IMR-90 (cell line): ENCODE measurements at regions not wholly inside any gene's neighbourhood (a gene's known extent, or its start where the extent isn't known, plus 50 kb on each side); places are given as distances from the start of the nearest gene placed in this dataset.

ENCODE experiments used
- BHLHE40 ChIP-seq: fragments of 150-350 bp; IDR thresholded peaks from 2 replicates; pipeline ENCODE4 v1.6.1; 2016; ENCODE audit warnings: mild to moderate bottlenecking, low read depth, low read length
- CEBPB ChIP-seq: IDR thresholded peaks from 2 replicates; pipeline ENCODE4 v1.6.1; 2012; ENCODE audit warnings: low read depth, low read length, improper control_type of control experiment
- CTCF ChIP-seq: conservative IDR thresholded peaks from 2 replicates; pipeline ENCODE4 v1.5.1; 2012; ENCODE audit warnings: mild to moderate bottlenecking, low read depth, low read length, improper control_type of control experiment
- ELK1 ChIP-seq: fragments of 150-350 bp; IDR thresholded peaks from 2 replicates; pipeline ENCODE4 v1.6.1; 2016; ENCODE audit warnings: low read depth, mild to moderate bottlenecking, low read length, moderate library complexity, borderline replicate concordance
- MAFK ChIP-seq: IDR thresholded peaks from 2 replicates; pipeline ENCODE4 v1.6.1; 2012; ENCODE audit warnings: low read depth, low read length, improper control_type of control experiment
- MXI1 ChIP-seq: IDR thresholded peaks from 2 replicates; pipeline ENCODE4 v1.6.1; 2012; ENCODE audit warnings: low read depth, mild to moderate bottlenecking, low read length, moderate library complexity, borderline replicate concordance
- POLR2A ChIP-seq: IDR thresholded peaks from 2 replicates; pipeline ENCODE4 v1.6.1; 2012; ENCODE audit warnings: mild to moderate bottlenecking, low read depth, low read length
- RCOR1 ChIP-seq: IDR thresholded peaks from 2 replicates; pipeline ENCODE4 v1.6.1; 2012; ENCODE audit warnings: mild to moderate bottlenecking, low read length, improper control_type of control experiment; ENCODE audit not compliant: insufficient replicate concordance
- RFX5 ChIP-seq: IDR thresholded peaks from 2 replicates; pipeline ENCODE4 v1.8.0; 2012; ENCODE audit warnings: low read depth, mild to moderate bottlenecking, low read length, moderate library complexity

GRCh38 chr12:126792411-126792810 is 1474.6 kb upstream of the TMEM132C start:
- TF ChIP-seq CTCF, result no peak
- TF ChIP-seq RCOR1, result no peak
- TF ChIP-seq CEBPB, result no peak
- no peak for TF ChIP-seq POLR2A
- TF ChIP-seq MXI1, result no peak
- TF ChIP-seq MAFK, result no peak
- TF ChIP-seq BHLHE40, result no peak
- no peak for TF ChIP-seq RFX5
- TF ChIP-seq ELK1, result no peak
